OCI-LY3 (cell line): ENCODE measurements at regions not wholly inside any gene's neighbourhood (a gene's known extent, or its start where the extent isn't known, plus 50 kb on each side); places are given as distances from the start of the nearest gene placed in this dataset.

Experiments
- H2AFZ ChIP-seq: fragments of 200-600, 300-600 bp; shearing (Covaris generic); 2 replicates; pipeline ENCODE4 v1.6.0; 2014; ENCODE audit warnings: antibody characterized with exemption, low read depth, low read length
- H3K27ac ChIP-seq: fragments of 200-600, 300-600 bp; sonication (generic); 2 replicates; pipeline ENCODE4 v1.5.1; 2014; ENCODE audit warnings: mild to moderate bottlenecking, low read length, moderate library complexity, mixed read lengths
- H3K27me3 ChIP-seq: fragments of 200-600, 300-600 bp; sonication (generic); 2 replicates; pipeline ENCODE4 v1.6.1; 2014; ENCODE audit warnings: low read depth, low read length, mixed read lengths
- H3K36me3 ChIP-seq: fragments of 200-600, 300-600 bp; sonication (generic); replicated peaks from 2 replicates; pipeline ENCODE3; 2014; ENCODE audit warnings: low read depth, low read length, mixed read lengths
- H3K4me1 ChIP-seq: fragments of 300-600, 200-600 bp; sonication (generic); 2 replicates; pipeline ENCODE4 v1.6.1; 2014; ENCODE audit warnings: low read length, mixed read lengths
- H3K4me2 ChIP-seq: fragments of 200-600, 300-600 bp; sonication (generic); 2 replicates; pipeline ENCODE4 v1.6.1; 2014; ENCODE audit warnings: low read length, mixed read lengths
- H3K4me3 ChIP-seq: fragments of 300-600, 200-600 bp; sonication (generic); 2 replicates; pipeline ENCODE4 v1.5.1; 2014; ENCODE audit warnings: antibody characterized with exemption, mild to moderate bottlenecking, low read length, moderate library complexity
- H3K79me2 ChIP-seq: fragments of 300-600, 200-600 bp; shearing (Covaris generic); 2 replicates; pipeline ENCODE4 v1.6.1; 2014; ENCODE audit warnings: mild to moderate bottlenecking, low read length, mixed read lengths
- H3K9ac ChIP-seq: fragments of 300-600, 200-600 bp; shearing (Covaris generic); 2 replicates; pipeline ENCODE4 v1.6.0; 2014; ENCODE audit warnings: mild to moderate bottlenecking, low read length, moderate library complexity
- H3K9me3 ChIP-seq: fragments of 200-600, 300-600 bp; shearing (Covaris generic); 2 replicates; pipeline ENCODE4 v1.6.1; 2014; ENCODE audit warnings: low read length, mixed read lengths; ENCODE audit not compliant: insufficient read depth
- H4K20me1 ChIP-seq: fragments of 200-600, 300-600 bp; sonication (generic); 2 replicates; pipeline ENCODE4 v1.6.1; 2016; ENCODE audit warnings: low read length, mixed read lengths; ENCODE audit not compliant: insufficient read depth
- EZH2phosphoT487 ChIP-seq: fragments of 200-600 bp; shearing (Covaris generic); IDR thresholded peaks from 2 replicates; pipeline ENCODE4 v1.6.1; 2018; ENCODE audit warnings: antibody characterized with exemption, mixed run types, low read depth
- TF ChIP-seq, protein P1 (sequence below): fragments of 200-600, 300-600 bp; sonication (generic); IDR thresholded peaks from 2 replicates; pipeline ENCODE4 v1.5.1; 2014; ENCODE audit warnings: antibody characterized with exemption, low read length, low read depth

- Histone ChIP-seq H3K4me2 (no peak overlapping the region), H3K4me1 (no peaks in the 10 kb centered on the region), H3K27me3 (no peaks in the 10 kb centered on the region), H4K20me1 (no peaks in the 10 kb centered on the region), H2AFZ (no peak overlapping the region), H3K9me3 (no peaks in the 10 kb centered on the region), H3K4me3 (no peak overlapping the region), H3K36me3 (no peaks in the 10 kb centered on the region), H3K27ac (no peak overlapping the region), H3K9ac (no peak overlapping the region), H3K79me2 (no peaks in the 10 kb centered on the region)
- TF ChIP-seq EZH2phosphoT487 = no peak
- TF ChIP-seq, protein P1, sequence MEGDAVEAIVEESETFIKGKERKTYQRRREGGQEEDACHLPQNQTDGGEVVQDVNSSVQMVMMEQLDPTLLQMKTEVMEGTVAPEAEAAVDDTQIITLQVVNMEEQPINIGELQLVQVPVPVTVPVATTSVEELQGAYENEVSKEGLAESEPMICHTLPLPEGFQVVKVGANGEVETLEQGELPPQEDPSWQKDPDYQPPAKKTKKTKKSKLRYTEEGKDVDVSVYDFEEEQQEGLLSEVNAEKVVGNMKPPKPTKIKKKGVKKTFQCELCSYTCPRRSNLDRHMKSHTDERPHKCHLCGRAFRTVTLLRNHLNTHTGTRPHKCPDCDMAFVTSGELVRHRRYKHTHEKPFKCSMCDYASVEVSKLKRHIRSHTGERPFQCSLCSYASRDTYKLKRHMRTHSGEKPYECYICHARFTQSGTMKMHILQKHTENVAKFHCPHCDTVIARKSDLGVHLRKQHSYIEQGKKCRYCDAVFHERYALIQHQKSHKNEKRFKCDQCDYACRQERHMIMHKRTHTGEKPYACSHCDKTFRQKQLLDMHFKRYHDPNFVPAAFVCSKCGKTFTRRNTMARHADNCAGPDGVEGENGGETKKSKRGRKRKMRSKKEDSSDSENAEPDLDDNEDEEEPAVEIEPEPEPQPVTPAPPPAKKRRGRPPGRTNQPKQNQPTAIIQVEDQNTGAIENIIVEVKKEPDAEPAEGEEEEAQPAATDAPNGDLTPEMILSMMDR = no peak
Measured at GRCh38 chr2:49811502-49811901, 657.2 kb upstream of the FSHR start.

- Histone ChIP-seq H3K36me3 (no peaks in the 10 kb centered on the region), H3K4me3 (no peak overlapping the region), H4K20me1 (no peaks in the 10 kb centered on the region), H3K79me2 (no peaks in the 10 kb centered on the region), H3K27ac (no peak overlapping the region), H3K4me2 (no peak overlapping the region), H3K9me3 (no peaks in the 10 kb centered on the region), H3K9ac (no peak overlapping the region), H2AFZ (no peak overlapping the region), H3K4me1 (no peaks in the 10 kb centered on the region), H3K27me3 (no peaks in the 10 kb centered on the region)
- TF ChIP-seq, protein P1 = no peak
- TF ChIP-seq EZH2phosphoT487 = no peak
Measured at GRCh38 chr2:49807689-49808088, 653.4 kb upstream of the FSHR start.

DNA sequence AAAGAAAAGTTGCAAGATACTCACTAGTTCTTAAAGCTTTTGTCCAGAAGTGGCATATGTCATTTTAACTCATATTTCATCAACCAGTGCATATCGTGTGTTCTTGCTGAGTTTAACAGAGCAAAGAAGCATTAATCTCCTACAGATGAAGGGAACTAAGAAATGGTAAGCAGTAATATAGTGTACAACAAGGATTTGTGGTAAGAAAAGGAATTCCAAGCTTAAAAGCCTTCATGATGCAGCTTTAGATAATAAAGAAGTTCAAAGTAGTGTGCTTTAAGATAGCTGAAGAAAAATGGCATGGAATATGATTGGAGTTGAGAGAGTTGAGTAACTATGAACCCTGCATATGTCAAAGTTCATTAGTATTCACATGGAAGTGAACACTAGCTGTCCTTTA is 649.8 kb upstream of the FSHR start:
- Histone ChIP-seq H3K4me2 (no peak overlapping the region), H3K9me3 (no peaks in the 10 kb centered on the region), H3K36me3 (no peaks in the 10 kb centered on the region), H3K4me3 (no peak overlapping the region), H2AFZ (peak overlapping the region; percentile 18; the same call in 1 of the 2 replicates), H3K79me2 (no peaks in the 10 kb centered on the region), H3K27ac (no peak overlapping the region), H3K27me3 (no peaks in the 10 kb centered on the region), H3K4me1 (no peaks in the 10 kb centered on the region), H3K9ac (no peak overlapping the region), H4K20me1 (no peaks in the 10 kb centered on the region)
- TF ChIP-seq, protein P1 = no peak
- TF ChIP-seq EZH2phosphoT487 = no peak

- Histone ChIP-seq H3K4me1 (no peaks in the 10 kb centered on the region), H3K27ac (no peak overlapping the region), H2AFZ (no peak overlapping the region), H3K4me2 (no peak overlapping the region), H4K20me1 (no peaks in the 10 kb centered on the region), H3K79me2 (no peaks in the 10 kb centered on the region), H3K36me3 (no peaks in the 10 kb centered on the region), H3K4me3 (no peak overlapping the region), H3K9me3 (no peaks in the 10 kb centered on the region), H3K27me3 (no peaks in the 10 kb centered on the region), H3K9ac (no peak overlapping the region)
- TF ChIP-seq, protein P1 = no peak
- no peak for TF ChIP-seq EZH2phosphoT487
Measured at GRCh38 chr2:49801898-49802450, 647.7 kb upstream of the FSHR start.
